ENCODE measurements at regions not wholly inside any gene's neighbourhood (a gene's known extent, or its start where the extent isn't known, plus 50 kb on each side); places are given as distances from the start of the nearest gene placed in this dataset.

DNA sequence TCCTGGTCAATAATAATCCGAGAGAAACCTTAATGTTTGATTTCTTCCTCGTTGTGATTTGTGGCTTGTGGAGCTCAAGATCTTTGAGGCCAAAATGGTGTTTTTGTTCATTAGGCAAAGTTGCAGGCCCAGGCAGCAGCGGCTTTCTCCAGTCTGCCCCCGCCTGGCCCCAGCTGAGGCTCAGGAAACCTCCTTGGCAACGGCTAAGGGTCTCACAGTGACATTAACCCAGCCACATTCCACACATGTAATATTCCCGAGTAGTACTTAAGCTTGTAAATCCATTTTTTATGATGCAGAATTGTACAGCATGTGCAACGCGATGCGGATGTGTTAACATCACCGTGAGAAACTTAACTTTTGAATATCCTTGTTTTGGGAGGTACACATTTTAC, 200.1 kb downstream of the BCL11A start:
- TF ChIP-seq, protein P1, sequence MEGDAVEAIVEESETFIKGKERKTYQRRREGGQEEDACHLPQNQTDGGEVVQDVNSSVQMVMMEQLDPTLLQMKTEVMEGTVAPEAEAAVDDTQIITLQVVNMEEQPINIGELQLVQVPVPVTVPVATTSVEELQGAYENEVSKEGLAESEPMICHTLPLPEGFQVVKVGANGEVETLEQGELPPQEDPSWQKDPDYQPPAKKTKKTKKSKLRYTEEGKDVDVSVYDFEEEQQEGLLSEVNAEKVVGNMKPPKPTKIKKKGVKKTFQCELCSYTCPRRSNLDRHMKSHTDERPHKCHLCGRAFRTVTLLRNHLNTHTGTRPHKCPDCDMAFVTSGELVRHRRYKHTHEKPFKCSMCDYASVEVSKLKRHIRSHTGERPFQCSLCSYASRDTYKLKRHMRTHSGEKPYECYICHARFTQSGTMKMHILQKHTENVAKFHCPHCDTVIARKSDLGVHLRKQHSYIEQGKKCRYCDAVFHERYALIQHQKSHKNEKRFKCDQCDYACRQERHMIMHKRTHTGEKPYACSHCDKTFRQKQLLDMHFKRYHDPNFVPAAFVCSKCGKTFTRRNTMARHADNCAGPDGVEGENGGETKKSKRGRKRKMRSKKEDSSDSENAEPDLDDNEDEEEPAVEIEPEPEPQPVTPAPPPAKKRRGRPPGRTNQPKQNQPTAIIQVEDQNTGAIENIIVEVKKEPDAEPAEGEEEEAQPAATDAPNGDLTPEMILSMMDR (IDR thresholded peaks at IDR 0.05; ENCODE audit: low read depth, low read length): peak; percentile 27
- TF ChIP-seq EZH2phosphoT487 (IDR thresholded peaks at IDR 0.05; ENCODE audit: low read depth): no peak

Data from OCI-LY3 (cell line).